ENCODE measurements at regions not wholly inside any gene's neighbourhood (a gene's known extent, or its start where the extent isn't known, plus 50 kb on each side); places are given as distances from the start of the nearest gene placed in this dataset.

GRCh38 chr4:13007802-13008470, 476.2 kb downstream of the RAB28 start:
- POLR2A ChIA-PET = no interaction called here
- no peaks in the 10 kb centered on the region for H3K36me3 ChIP-seq (replicated peaks in 1 of 2; ENCODE audit: control insufficient read depth in 1 of 2, insufficient read depth in 2 of 2, low read length in 1 of 2)
- no peak for DNase-seq

DNA sequence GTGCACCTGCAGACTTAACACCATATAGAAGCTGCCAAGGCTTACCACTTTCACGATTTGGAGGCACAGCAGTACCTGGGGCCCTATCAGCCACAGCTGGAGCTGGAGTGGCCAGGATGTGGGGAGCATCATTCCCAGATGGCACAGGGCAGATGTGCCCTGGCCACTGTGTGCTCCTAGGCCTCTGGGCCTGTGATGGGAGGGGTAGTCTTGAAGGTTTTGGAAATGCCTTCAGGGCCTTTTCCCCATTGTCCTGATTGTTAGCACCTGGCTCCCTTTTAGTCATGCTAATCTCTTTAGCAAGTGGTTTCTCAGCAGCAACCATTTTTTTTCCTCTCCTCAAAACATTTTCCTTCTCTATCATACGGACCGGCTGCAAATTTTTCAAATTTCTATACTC, 490.2 kb downstream of the RAB28 start:
- H3K4me2 ChIP-seq = no peak overlapping the region
- POLR2A ChIA-PET = no interaction called here
- no peaks in the 10 kb centered on the region for H3K9me2 ChIP-seq
- no peak overlapping the region for H3K9ac ChIP-seq
- H3K9me3 ChIP-seq = no peaks in the 10 kb centered on the region
- H3K27ac ChIP-seq (ENCODE audit: low read depth in 2 of 2, low read length in 1 of 2) = no peak overlapping the region
- TF ChIP-seq EP300 (IDR thresholded peaks at IDR 0.05; ENCODE audit: borderline replicate concordance in 1 of 2, low read depth in 1 of 2, low read length in 1 of 2) (no peak), EZH2phosphoT487 (IDR thresholded peaks at IDR 0.05; ENCODE audit: borderline replicate concordance, low read depth) (no peak), SIN3A (IDR thresholded peaks at IDR 0.05; ENCODE audit: borderline replicate concordance, low read depth, low read length) (no peak), FOXJ3 (CRISPR knock-in tag; IDR thresholded peaks at IDR 0.05) (no peak), USF1 (IDR thresholded peaks at IDR 0.05; ENCODE audit: borderline replicate concordance, low read depth) (no peak), ELF1 (IDR thresholded peaks at IDR 0.05) (no peak), POLR2AphosphoS5 (IDR thresholded peaks at IDR 0.05; ENCODE audit: low read depth, low read length) (no peak), GATA2 (CRISPR knock-in tag; IDR thresholded peaks at IDR 0.05) (no peak), RCOR1 (IDR thresholded peaks at IDR 0.05; ENCODE audit: low read length) (no peak), IRF3 (IDR thresholded peaks at IDR 0.05; ENCODE audit: low read depth, low read length) (no peak), RFX5 (IDR thresholded peaks at IDR 0.05; ENCODE audit: low read length) (no peak), JUND (IDR thresholded peaks at IDR 0.05) (no peak), TAF1 (IDR thresholded peaks at IDR 0.05; ENCODE audit: borderline replicate concordance, low read depth, low read length) (no peak), MEF2A (IDR thresholded peaks at IDR 0.05; ENCODE audit: borderline replicate concordance, low read depth) (no peak), TEAD4 (IDR thresholded peaks at IDR 0.05; ENCODE audit: borderline replicate concordance, insufficient read depth) (no peak), YY1 (IDR thresholded peaks at IDR 0.05; ENCODE audit: low read depth) (no peak), ZBTB33 (IDR thresholded peaks at IDR 0.05; ENCODE audit: borderline replicate concordance, low read depth) (no peak), SMC3 (IDR thresholded peaks at IDR 0.05; ENCODE audit: low read depth, low read length) (no peak)
- TF ChIP-seq, protein P1, sequence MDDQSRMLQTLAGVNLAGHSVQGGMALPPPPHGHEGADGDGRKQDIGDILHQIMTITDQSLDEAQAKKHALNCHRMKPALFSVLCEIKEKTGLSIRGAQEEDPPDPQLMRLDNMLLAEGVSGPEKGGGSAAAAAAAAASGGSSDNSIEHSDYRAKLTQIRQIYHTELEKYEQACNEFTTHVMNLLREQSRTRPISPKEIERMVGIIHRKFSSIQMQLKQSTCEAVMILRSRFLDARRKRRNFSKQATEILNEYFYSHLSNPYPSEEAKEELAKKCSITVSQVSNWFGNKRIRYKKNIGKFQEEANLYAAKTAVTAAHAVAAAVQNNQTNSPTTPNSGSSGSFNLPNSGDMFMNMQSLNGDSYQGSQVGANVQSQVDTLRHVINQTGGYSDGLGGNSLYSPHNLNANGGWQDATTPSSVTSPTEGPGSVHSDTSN (IDR thresholded peaks at IDR 0.05) = no peak
- no peak overlapping the region for H3K4me3 ChIP-seq (ENCODE audit: low read depth in 2 of 2, low read length in 1 of 2)
- 59% methylated on average over 3 of the region's 3 CpGs for WGBS (ENCODE audit: low lambda C conversion rate)
- no peak overlapping the region for H2AFZ ChIP-seq (ENCODE audit: low read depth)
- H3K79me2 ChIP-seq (ENCODE audit: insufficient read depth) = no peaks in the 10 kb centered on the region
- H4K20me1 ChIP-seq (ENCODE audit: insufficient read depth) = no peaks in the 10 kb centered on the region
- no peaks in the 10 kb centered on the region for H3K27me3 ChIP-seq (ENCODE audit: insufficient read depth)
- DNase-seq = no peak
- no peaks in the 10 kb centered on the region for H3F3A ChIP-seq (replicated peaks; ENCODE audit: insufficient read depth)
- CTCF ChIA-PET = no interaction called here
- no peaks in the 10 kb centered on the region for H3K4me1 ChIP-seq (ENCODE audit: control insufficient read depth in 1 of 2, insufficient read depth in 2 of 2, low read depth in 1 of 2, low read length in 1 of 2)
- no peaks in the 10 kb centered on the region for H3K36me3 ChIP-seq (replicated peaks in 1 of 2; ENCODE audit: control insufficient read depth in 1 of 2, insufficient read depth in 2 of 2, low read length in 1 of 2)

More at GRCh38 chr4:13007802-13008470, 476.2 kb downstream of the RAB28 start:
- H3K27me3 ChIP-seq (ENCODE audit: insufficient read depth) = no peaks in the 10 kb centered on the region
- H4K20me1 ChIP-seq (ENCODE audit: insufficient read depth) = no peaks in the 10 kb centered on the region
- TF ChIP-seq SMC3 (IDR thresholded peaks at IDR 0.05; ENCODE audit: low read depth, low read length) (no peak), TCF12 (IDR thresholded peaks at IDR 0.05) (no peak), FOXM1 (IDR thresholded peaks at IDR 0.05; ENCODE audit: low read depth) (no peak)
- TF ChIP-seq, protein P2, sequence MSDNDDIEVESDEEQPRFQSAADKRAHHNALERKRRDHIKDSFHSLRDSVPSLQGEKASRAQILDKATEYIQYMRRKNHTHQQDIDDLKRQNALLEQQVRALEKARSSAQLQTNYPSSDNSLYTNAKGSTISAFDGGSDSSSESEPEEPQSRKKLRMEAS (IDR thresholded peaks at IDR 0.05; ENCODE audit: low read depth) = no peak
- WGBS (ENCODE audit: low lambda C conversion rate) = 13% methylated on average over 5 of the region's 5 CpGs
- H3K9me2 ChIP-seq = no peaks in the 10 kb centered on the region
- no peaks in the 10 kb centered on the region for H3K4me1 ChIP-seq (ENCODE audit: control insufficient read depth in 1 of 2, insufficient read depth in 2 of 2, low read depth in 1 of 2, low read length in 1 of 2)
- no peak overlapping the region for H3K27ac ChIP-seq (ENCODE audit: low read depth in 2 of 2, low read length in 1 of 2)
- CTCF ChIA-PET = interaction anchor here (0.8 kb wide), 1 partner anchor 12 kb away, joined by 3 read pairs; no protein-coding TSS in a partner anchor
- no peak overlapping the region for H3K4me3 ChIP-seq (ENCODE audit: low read depth in 2 of 2, low read length in 1 of 2)
- no peak overlapping the region for H3K9ac ChIP-seq
- H2AFZ ChIP-seq (ENCODE audit: low read depth) = no peak overlapping the region
- H3K79me2 ChIP-seq (ENCODE audit: insufficient read depth) = no peaks in the 10 kb centered on the region
- H3K9me3 ChIP-seq = no peaks in the 10 kb centered on the region
- H3K4me2 ChIP-seq = no peak overlapping the region
- no peaks in the 10 kb centered on the region for H3F3A ChIP-seq (replicated peaks; ENCODE audit: insufficient read depth)
